ENCODE measurements at regions not wholly inside any gene's neighbourhood (a gene's known extent, or its start where the extent isn't known, plus 50 kb on each side); places are given as distances from the start of the nearest gene placed in this dataset. TPM values are rescaled to one million over a fixed set of nuclear protein-coding genes. Genes with fewer than 3 reads are reported as not detected.

DNA sequence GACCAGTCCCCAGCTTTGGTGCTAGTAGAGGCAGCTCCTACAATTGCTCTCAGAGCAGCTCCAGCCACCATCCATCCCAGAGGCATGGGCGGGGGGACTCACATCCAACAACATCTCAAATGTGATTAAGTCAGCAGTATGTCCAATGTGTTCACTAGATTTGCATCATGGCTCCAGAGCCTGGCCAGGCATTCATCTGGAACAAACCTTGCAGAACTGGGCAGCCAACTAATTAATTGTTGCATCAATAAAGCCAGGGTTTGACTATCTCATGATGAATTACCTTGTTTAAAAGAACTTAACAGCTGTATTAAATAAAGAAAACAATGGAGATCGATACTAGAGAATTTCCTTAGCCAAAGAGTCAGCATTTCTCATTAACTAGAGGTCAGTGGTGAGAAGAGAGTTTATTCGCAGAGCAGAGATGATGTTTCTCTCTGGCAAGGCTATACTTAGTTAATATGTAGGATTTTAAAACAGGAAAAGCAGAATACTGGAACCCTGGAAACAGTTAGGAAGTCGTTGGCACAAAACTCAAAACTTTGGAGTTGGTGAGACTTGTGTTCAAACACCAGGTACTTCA, 494.4 kb downstream of the GRIN2A start:
- intact Hi-C loops (cut with DNase I; ENCODE audit: low total_unique reads): no loop called here
- Histone ChIP-seq H3K4me3 (no peak overlapping the region), H3K27me3 (no peaks in the 10 kb centered on the region), H3K9me3 (no peaks in the 10 kb centered on the region), H3K36me3 (no peaks in the 10 kb centered on the region), H3K27ac (no peak overlapping the region), H3K4me1 (no peaks in the 10 kb centered on the region)
- no peak for DNase-seq
- no peak for TF ChIP-seq POLR2A (IDR thresholded peaks at IDR 0.05)
- TF ChIP-seq, protein P1, sequence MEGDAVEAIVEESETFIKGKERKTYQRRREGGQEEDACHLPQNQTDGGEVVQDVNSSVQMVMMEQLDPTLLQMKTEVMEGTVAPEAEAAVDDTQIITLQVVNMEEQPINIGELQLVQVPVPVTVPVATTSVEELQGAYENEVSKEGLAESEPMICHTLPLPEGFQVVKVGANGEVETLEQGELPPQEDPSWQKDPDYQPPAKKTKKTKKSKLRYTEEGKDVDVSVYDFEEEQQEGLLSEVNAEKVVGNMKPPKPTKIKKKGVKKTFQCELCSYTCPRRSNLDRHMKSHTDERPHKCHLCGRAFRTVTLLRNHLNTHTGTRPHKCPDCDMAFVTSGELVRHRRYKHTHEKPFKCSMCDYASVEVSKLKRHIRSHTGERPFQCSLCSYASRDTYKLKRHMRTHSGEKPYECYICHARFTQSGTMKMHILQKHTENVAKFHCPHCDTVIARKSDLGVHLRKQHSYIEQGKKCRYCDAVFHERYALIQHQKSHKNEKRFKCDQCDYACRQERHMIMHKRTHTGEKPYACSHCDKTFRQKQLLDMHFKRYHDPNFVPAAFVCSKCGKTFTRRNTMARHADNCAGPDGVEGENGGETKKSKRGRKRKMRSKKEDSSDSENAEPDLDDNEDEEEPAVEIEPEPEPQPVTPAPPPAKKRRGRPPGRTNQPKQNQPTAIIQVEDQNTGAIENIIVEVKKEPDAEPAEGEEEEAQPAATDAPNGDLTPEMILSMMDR (IDR thresholded peaks at IDR 0.05): no peak

DNA sequence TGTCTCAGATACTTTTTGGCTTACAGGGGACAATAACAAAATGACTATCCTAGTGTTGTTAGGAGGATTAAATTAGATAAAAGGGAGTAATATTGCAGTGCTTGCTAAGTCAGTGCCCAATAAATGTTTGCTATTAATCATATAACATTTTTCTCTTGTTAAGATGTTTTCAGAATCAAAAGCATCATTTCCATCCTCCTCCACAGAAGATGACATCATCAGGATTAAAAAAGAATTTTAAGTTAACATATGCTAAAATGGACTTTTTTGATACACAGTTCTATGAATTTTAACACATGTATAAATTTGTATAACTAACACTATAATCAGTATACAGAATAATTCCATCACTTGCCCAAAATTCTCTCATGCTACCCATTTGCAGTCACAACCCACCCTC, 492.6 kb downstream of the GRIN2A start:
- H3K27me3 ChIP-seq: peaks cover 0 to 5% of the 10 kb centered on the region in 2 donors
- no peaks in the 10 kb centered on the region for H3K36me3 ChIP-seq
- H3K9me3 ChIP-seq: no peaks in the 10 kb centered on the region
- H3K4me3 ChIP-seq: no peak overlapping the region
- intact Hi-C loops (cut with DNase I; ENCODE audit: low total_unique reads): no loop called here
- H3K27ac ChIP-seq: no peak overlapping the region
- TF ChIP-seq, protein P1 (IDR thresholded peaks at IDR 0.05): no peak
- TF ChIP-seq POLR2A (IDR thresholded peaks at IDR 0.05): no peak
- no peaks in the 10 kb centered on the region for H3K4me1 ChIP-seq
- no peak for DNase-seq

DNA sequence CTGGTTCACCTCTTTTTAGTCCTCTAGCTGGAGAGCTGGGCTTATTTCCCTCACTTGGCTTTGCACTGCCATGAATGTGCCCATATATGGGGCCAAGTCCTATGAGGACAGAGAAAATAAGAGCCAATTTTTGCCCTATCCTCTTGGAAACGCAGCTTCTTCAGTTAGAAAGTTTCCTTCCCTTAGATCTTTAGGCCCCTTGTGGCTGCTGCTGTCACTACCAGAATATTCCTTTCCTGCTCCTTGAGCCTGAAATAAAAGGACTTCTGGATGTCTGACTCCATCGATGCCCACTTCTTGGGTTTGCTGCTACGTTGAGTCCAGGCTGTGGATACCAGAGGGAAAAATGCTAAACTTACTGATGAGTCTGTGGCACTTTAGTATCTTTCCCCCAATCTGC, 487.1 kb downstream of the GRIN2A start:
- intact Hi-C loops (cut with DNase I; ENCODE audit: low total_unique reads): no loop called here
- no peaks in the 10 kb centered on the region for H3K36me3 ChIP-seq
- H3K9me3 ChIP-seq: no peaks in the 10 kb centered on the region
- no peak for TF ChIP-seq POLR2A (IDR thresholded peaks at IDR 0.05)
- TF ChIP-seq, protein P1 (IDR thresholded peaks at IDR 0.05): no peak
- no peak for DNase-seq
- no peaks in the 10 kb centered on the region for H3K4me1 ChIP-seq
- H3K27me3 ChIP-seq: peaks cover 0 to 5% of the 10 kb centered on the region in 2 donors
- H3K4me3 ChIP-seq: no peak overlapping the region
- no peak overlapping the region for H3K27ac ChIP-seq

Small RNAs in the stretch of these regions (small RNA-seq; reads per million reads assigned to genes)
- gene RNA5SP403 (not detected), gene RNA5SP404 (not detected)

All from uterus (tissue), 3 donors.